ENCODE measurements at regions not wholly inside any gene's neighbourhood (a gene's known extent, or its start where the extent isn't known, plus 50 kb on each side); places are given as distances from the start of the nearest gene placed in this dataset.

DNA sequence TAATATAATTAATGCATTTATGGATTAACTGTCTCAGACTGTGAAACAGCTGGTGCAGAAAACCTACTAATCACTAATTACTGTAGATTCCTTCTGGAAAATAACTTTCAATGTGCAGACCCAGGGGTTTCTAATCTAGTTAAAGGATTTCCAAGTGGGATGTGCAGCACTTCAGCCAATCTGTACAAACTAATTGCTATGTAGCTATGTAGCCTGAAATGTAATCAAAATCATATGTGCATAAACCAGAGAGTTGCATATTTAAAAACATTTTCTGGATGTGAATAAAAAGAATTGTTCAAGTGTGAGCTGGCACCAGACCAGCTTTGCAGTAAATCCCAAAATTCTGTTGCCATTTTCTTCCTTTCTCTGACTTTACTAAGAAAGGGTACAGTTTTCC is 127.5 kb upstream of the CD96 start:
- H4K8ac ChIP-seq (replicated peaks; ENCODE audit: insufficient read length, low read depth, low read length): no peak overlapping the region
- H2BK120ac ChIP-seq (ENCODE audit: low read depth, low read length, poor library complexity, severe bottlenecking): no peak overlapping the region
- H4K20me1 ChIP-seq (ENCODE audit: control insufficient read depth, insufficient read depth, insufficient read length): no peaks in the 10 kb centered on the region
- Mint-ChIP-seq H3K27me3 (ENCODE audit: low read depth) (no peaks in the 10 kb centered on the region), H3K9me3 (no peaks in the 10 kb centered on the region), H3K27ac (no peak overlapping the region), H3K36me3 (ENCODE audit: insufficient read depth in 1 of 3, low read depth in 3 of 3) (no peaks in the 10 kb centered on the region), H3K4me1 (peaks cover 7% of the 10 kb centered on the region in 2 experiments), H3K4me3 (no peak overlapping the region)
- TF ChIP-seq CTCF (conservative IDR thresholded peaks at IDR 0.05): no peak
- H4K5ac ChIP-seq (ENCODE audit: insufficient read length, low read depth, low read length): no peak overlapping the region
- H3K4me1 ChIP-seq (ENCODE audit: insufficient read depth, low read length): no peaks in the 10 kb centered on the region
- H3K56ac ChIP-seq (ENCODE audit: insufficient read length, low read depth, low read length): no peak overlapping the region
- H2BK5ac ChIP-seq (ENCODE audit: insufficient read length, low read length): no peak overlapping the region
- H2AFZ ChIP-seq (ENCODE audit: low read length): no peak overlapping the region
- H3K27ac ChIP-seq (ENCODE audit: insufficient read length, low read depth, low read length): no peak overlapping the region
- no peaks in the 10 kb centered on the region; the same call in 1 of the 2 replicates for H3K27me3 ChIP-seq (ENCODE audit: insufficient read depth, low read length)
- no peaks in the 10 kb centered on the region for H3K23me2 ChIP-seq (ENCODE audit: insufficient read length, low read depth, low read length, poor library complexity, severe bottlenecking)
- H3K9ac ChIP-seq (ENCODE audit: extremely low read depth, insufficient read length, low read length): no peak overlapping the region
- H3K4me2 ChIP-seq (ENCODE audit: insufficient read depth, insufficient read length, low read length): no peak overlapping the region
- H2BK15ac ChIP-seq (ENCODE audit: low read depth, low read length): no peak overlapping the region
- H2AK5ac ChIP-seq (ENCODE audit: insufficient read length, low read length): no peak overlapping the region
- no peaks in the 10 kb centered on the region for H3K79me2 ChIP-seq (ENCODE audit: insufficient read depth, low read length)
- no peak overlapping the region for H3K4ac ChIP-seq (ENCODE audit: low read depth, low read length)
- no peak overlapping the region for H3K14ac ChIP-seq (ENCODE audit: insufficient read depth, low read length)
- H3K79me1 ChIP-seq (ENCODE audit: insufficient read depth, low read depth, low read length, poor library complexity, severe bottlenecking): no peaks in the 10 kb centered on the region
- DNase-seq: no peak
- H4K91ac ChIP-seq (ENCODE audit: insufficient read length, low read depth, low read length): no peak overlapping the region
- no peak overlapping the region for H2BK12ac ChIP-seq (ENCODE audit: insufficient read length, low read depth, low read length)
- no peak overlapping the region for H2BK20ac ChIP-seq (ENCODE audit: low read depth, low read length, poor library complexity, severe bottlenecking)
- H3T11ph ChIP-seq (ENCODE audit: low read length): no peak overlapping the region
- no peaks in the 10 kb centered on the region for H3K9me3 ChIP-seq (ENCODE audit: control insufficient read depth, low read depth, low read length)
- no peak overlapping the region for H3K23ac ChIP-seq (ENCODE audit: insufficient read length, low read depth, low read length)
- H3K18ac ChIP-seq (ENCODE audit: insufficient read length, low read depth, low read length): no peak overlapping the region
